ENCODE measurements at regions not wholly inside any gene's neighbourhood (a gene's known extent, or its start where the extent isn't known, plus 50 kb on each side); places are given as distances from the start of the nearest gene placed in this dataset.
"Not testable (repeated sequence)": the region's sequence is repeated elsewhere in the genome, so short reads cannot be mapped to it uniquely, and the experiment has no call there.

DNA sequence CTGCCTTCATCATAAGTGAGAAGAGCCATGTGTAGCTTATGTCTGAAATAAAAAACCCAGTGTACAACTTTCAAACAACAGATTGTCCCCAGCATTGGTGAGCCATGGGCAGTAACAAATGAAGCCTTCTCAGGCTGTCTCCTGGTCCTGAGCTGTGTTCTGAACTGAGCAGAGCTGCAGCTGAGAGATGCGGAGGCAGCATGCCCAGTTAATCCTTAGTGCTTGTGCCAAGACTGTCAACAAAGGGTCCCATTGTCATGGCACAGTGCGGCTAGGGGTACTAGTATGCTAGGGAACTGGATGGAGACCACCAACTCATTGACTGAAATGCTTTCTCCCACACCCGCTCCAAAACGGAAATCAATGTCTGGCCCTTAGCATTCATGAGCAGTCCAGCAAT, 154.3 kb downstream of the RMST start:
- DNase-seq (ENCODE audit: low spot score): no peak

DNA sequence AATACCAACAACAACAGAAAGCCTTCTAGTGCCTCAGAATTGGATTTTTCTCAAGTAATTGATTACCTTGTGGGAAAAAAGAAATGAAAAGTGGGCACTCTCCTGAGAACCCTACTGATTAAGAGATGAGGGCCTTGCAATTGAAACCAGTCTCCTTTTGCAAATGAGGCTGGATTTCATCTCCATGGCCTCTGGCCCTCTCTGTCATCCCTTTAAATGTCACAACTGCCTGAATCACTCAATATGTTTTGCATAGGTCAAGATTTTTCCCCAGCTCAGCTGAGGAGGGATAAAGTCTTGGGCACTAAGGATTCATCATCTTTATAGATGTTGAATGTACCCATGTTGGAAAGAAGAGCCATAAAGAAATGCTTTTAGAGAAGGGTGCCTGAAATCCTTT, 166.4 kb downstream of the RMST start:
- no peak for DNase-seq (ENCODE audit: low spot score)

DNA sequence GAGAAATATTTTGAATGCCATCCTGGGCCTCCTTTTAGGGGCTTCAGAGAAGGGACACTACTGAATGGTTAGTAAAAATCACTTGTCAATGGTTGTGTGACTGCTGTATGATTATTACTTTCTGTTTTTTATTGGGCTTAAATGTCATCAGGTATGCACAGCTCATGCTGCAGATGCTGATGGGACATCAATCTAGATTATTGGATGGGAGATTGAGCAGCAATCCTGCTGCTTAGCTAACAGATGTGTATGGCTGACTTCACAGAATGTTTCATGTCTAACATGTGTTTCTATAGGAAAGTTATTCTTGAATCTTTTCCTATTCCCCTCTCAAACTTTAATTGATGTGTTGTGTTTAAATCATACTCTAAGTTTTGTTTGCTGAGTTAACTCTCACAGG, 166.8 kb downstream of the RMST start:
- no peak for DNase-seq (ENCODE audit: low spot score)

DNA sequence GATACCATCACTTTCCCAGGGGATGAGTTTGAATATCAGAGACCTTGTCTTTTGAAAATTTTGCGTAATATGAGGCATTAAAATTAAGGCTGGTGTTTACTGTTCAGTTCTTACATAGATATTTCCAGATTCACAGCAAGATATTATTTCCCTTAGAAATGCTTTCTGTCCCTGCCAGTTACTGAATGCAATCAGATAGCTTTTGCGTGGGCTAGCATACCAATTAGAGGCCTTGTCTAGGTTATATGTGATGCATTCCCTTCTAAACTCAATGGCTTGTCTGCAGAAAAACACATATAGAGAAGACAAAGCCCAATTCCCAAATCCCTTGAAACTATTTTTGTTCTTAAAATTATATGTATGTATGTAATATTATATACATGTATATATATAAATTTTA, 167.8 kb downstream of the RMST start:
- DNase-seq (ENCODE audit: low spot score): no peak

DNA sequence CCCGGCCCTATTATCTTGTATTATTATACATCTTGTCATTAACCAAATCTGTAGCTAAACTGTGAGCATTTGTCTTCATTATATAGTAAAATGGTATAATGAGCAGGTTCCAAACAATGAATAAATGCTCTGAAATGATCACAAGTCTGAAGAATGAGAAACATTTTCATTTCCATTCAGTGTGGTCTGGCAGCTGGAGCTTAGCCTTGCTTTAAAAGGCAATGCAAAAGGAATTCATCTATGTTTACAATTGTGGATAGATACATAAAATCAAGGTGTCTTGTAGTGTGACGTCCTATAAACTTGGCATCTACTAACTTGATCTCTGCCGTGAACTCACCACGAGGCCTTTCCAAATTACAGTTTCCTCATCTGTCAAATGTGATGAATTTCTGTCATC, 168.3 kb downstream of the RMST start:
- no peak for DNase-seq (ENCODE audit: low spot score)

DNA sequence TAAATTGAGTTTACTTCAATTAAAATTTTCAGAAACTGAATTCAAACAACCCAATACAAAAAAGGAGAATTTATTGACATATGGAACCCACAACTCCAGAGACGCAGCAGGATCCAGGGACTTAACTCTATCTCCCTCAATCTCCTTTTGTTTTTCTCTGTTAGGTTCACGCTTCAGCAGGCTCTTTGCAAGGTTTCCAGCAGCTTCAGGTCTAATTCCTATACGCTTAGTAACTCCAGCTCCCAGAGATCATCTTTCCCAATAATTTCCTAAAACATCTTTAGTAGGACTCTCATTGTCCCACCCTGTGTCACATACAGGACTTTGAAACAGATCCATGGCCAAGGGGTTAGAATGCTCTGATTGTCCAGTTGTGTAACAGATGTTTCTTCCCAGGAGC, 175.2 kb downstream of the RMST start:
- no peak for DNase-seq (ENCODE audit: low spot score)

DNA sequence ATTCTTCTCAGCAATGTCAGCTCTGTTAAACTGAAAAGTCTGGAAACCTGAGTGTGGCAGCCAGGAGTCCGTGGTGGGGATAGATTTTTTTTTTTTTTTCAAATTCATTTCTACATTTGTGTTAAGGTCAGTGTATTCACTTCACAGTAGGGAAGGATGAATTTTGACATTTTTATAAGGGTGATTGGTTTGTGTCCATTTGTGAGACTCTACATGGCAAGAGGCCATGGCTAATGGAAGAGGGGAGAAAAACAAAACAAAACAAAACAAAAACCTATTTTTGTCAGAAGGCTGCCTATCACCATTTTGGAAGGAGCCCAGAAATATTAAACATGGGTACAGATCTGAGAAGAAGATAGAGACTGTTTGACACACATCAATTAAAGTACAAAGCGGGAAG, 176.1 kb downstream of the RMST start:
- no peak for DNase-seq (ENCODE audit: low spot score)

DNA sequence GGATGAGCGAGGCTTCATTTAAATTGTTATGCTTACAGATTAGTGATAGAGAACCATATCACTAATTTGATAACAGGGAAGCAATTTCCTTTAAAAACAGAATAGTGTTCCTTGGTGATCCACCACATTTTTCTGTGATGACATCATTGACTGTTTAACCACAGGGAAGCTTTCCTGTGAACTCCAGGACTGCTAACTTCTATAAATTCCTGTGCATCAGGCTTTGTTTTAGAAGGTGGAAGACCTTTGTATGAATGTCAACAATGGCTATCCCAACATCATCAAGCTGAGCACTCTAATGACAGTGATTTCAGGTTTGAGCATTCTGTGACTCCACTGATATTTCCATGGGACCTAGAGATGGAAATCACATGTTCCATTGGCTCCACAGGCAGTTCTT, 177.1 kb downstream of the RMST start:
- no peak for DNase-seq (ENCODE audit: low spot score)

DNA sequence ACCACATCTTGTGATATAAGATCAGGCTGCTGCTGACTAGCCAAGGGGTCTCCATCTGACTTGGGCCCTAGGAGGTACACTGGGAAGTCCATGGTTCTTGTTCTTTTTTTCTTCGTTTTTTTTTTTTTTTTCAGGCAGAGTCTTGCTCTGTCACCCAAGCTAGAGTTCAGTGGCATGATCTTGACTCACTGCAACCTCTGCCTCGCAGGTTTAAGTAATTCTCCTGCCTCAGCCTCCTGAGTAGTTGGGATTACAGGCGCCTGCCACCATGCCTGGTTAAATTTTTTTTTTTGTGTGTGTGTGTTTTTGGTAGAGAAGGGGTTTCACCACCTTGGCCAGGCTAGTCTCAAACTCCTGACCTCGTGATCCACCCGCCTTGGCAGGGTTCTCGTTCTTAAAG, 178.2 kb downstream of the RMST start:
- DNase-seq (ENCODE audit: low spot score): no peak

DNA sequence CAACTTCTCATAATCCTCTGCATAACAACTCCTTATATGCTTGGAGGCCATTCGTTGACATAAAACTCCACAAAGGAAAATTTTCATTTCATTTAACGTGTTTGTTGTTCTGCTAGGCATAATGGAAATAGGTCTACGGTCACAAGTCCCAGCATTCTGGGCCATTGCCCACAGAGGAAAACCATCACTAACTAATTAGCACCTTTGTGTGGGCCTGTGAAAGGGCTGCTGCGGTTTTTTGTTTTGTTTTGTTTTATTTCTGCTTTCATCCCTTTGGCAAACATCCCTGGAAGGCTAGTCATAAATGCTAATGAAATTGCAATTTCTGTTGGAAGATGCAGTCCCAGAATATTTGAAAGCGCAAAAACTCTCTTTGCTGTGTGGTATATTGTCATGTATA, 180.3 kb downstream of the RMST start:
- no peak for DNase-seq (ENCODE audit: low spot score)

DNA sequence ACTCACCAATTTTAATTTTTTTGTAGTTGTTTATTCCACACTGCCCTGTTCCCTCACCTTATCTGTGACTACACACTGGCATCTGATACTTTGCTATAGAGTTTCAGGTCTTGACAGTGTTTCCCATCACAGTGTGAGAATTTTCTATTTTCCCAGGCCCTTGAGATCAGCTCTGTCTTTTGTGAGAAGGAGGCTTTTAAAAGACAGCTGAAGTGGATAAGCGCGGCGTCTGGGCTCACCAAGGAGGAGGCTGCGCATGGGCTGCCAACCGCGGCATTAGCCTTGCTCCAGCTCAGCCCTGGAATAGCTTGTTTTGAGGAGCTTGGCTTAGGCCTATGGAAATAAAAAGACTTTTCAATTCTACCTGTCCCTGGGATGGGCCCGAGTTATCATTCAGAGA, 181.3 kb downstream of the RMST start:
- no peak for DNase-seq (ENCODE audit: low spot score)

DNA sequence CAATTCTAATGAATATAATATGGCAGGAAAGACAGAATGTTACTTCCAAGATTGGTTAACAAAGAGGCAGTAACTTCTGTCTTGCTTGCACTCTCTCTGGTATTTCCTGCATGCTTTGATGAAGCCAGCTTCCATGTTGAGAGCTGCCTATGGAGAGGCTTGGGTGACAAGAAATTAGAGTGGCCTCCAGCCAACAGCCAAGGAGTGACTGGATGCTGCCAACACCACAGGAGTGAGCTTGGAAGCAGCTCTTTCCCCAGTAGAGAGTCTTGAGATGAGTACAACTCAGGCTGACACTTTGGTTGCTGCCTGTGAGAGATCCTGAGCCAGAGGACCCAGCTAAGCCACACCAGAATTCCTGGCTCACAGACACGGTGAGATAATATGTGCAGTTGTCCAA, 183.1 kb downstream of the RMST start:
- DNase-seq (ENCODE audit: low spot score): no peak

DNA sequence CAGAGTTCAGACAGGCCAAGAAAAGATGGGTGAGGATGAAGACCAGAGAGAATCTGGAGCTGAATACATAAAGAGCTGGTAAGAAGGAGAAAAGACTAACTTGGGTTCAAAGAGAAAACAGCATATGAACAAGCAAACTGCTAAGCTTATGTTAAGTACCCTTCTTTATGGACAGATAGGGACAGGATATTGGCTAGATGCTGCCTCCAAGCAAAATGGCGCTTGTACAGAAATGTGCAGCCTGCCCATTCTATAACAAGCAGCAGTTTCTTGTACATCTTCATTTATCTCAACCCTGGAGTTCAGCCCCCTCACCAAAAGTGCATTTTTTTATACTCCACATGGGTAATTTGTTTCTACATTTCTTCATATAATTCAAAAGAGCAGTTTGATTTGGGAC, 184.5 kb downstream of the RMST start:
- DNase-seq (ENCODE audit: low spot score): no peak

DNA sequence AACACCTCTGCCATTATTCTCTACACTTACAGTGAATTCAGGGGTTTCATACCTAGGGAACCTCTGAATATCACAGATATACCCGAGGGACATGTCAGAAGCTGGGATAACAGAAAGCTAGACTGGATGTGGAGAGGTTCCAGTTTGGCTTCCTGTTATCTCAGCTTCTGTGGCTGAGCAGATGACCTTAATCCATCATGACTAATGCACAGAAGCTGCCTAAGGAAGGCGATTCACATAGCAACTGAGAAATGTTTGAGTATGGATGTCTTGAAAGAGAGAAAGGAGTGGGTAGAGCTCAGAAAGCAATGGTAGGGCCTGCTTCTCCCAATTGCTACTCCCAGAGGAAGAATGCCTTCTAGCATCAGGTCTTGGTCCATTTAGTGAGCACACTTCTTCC, 187.6 kb downstream of the RMST start:
- no peak for DNase-seq (ENCODE audit: low spot score)

DNA sequence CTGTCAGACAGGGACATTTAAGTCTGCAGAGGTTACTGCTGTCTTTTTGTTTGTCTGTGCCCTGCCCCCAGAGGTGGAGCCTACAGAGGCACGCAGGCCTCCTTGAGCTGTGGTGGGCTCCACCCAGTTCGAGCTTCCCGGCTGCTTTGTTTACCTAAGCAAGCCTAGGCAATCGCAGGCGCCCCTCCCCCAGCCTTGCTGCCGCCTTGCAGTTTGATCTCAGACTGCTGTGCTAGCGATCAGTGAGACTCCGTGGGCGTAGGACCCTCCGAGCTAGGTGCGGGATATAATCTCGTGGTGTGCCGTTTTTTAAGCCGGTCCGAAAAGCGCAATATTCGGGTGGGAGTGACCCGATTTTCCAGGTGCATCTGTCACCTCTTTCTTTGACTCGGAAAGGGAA, 193.9 kb downstream of the RMST start:
- DNase-seq (ENCODE audit: low spot score): not testable (repeated sequence)

DNA sequence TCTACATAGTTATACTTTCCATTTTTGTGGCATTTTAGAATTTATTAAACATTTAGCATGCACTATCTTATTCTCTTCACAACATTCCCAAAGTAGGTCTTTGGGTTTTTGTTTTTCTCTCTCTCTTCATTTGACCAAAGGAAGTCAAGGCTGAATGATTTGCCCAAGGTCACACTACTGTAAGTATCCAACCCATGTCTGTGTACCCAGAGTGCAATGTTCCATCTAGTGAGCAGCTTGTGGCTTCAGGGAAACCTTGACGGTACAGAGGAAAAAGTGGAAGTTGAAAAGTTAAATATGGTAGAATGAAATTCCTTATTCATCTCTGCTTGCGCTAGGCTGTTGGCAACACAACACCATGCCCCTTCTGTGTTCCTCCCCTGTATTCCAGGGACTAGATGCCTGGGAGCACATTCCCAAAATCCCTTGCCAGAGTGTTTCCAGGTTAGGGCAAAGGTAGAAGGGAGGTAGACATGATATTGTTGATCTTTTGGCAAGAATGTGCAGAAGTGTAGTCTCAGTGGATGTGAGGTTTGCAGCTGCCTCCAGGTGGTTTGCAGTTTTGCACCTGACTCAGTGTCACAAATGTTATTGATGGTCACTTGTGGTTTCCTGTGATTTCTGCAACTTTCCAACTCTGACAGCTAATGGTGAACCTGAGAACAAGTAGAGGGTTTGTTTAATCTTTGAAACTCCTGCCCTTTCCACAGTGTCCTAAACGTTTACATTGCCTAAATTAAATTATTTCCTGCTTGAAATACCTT, 196.7 kb downstream of the RMST start:
- DNase-seq (ENCODE audit: low spot score): no peak

DNA sequence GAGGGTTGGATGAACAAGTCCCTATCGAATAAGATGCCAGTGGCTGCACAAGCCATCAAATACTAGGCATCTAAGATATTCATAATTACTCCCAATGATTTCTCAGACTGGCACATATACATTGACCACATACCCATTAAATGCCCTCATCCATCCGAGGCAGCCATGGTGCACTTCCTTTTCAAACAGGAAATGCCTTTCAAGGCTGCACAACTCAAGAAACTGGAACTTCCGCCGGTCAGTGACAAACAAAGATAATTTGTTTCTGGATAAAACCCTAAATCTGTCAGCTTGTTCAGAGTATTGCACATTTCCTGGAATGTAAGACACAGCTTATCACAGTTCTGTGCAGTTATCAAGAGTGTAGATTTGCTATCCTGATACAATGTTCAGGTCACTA, 203.7 kb downstream of the RMST start:
- DNase-seq (ENCODE audit: low spot score): no peak

DNA sequence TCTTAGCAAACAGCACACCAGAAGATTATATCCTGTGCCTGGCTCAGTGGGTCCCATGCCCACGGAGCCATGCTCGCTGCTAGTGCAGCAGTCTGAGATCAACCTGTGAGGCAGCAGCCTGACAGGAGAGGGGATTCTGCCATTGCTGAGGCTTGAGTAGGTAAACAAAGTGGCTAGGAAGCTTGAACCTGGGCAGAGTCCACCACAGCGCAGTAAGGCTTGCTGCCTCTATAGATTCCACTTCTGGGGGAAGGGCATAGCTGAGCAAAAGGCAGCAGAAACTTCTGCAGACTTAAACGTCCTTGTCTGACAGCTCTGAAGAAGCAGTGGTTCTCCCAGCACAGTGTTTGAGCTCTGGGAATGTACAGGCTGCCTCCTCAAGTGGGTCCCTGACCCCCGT, 210.3 kb downstream of the RMST start:
- DNase-seq (ENCODE audit: low spot score): no peak

DNA sequence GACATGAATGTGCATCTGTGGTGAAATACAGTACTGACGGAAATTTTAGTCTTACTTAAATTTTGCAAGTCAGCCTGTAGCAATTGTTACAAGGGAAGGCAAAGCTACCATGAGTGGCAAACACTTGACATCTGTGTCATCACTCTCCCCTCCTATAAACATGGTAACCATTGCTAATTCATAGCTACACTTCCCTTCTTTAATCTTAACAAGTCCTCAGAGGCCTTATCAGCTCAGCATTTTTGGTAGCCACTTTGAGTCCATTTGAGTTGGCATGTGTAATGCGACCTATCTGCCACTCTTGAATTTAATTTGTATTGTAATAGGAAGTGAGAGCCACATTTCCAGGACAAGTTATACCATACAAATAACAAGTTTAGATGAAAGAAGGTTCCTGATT, 218.1 kb downstream of the RMST start:
- no peak for DNase-seq (ENCODE audit: low spot score)

DNA sequence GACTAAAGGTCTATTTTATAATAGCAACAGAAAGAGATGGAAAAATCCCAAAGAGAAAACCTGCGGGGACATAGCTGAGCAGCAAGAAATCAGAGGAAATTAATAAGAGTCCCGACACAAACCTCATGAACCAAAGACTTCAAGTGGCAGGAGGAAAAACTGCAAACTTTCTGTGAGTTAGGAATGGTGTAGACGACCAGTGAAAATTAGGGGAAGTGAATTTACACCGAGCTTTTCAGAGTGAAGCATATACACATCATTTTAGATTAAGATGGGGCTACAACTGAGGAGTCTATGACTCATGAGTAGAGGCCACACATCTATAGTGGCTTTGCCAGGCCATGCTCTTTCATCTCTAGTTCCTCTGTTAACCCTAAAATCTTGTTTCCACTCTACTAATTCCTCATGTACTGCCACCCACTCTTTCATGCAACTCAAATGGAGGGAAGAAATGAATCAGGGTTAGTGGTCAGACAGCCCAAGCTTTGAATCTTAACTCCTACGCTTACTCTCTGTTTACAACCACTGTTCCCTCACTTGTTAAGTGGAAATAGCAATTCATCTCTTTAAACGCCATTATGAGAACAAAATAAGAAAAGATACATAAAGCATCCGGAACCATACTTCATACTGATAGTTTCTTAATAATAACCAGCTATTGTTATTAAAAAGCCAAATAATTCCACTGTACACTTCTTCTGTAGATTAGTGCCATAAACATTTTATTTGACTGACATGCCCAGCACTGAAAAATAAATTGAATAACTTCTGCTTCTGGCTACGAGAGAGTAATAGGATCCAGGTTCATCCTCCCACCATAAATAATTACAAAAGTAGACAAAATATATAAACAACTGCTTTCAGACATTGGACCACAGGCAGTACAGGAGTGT, 219.3 kb downstream of the RMST start:
- DNase-seq (ENCODE audit: low spot score): peak; percentile 32

DNA sequence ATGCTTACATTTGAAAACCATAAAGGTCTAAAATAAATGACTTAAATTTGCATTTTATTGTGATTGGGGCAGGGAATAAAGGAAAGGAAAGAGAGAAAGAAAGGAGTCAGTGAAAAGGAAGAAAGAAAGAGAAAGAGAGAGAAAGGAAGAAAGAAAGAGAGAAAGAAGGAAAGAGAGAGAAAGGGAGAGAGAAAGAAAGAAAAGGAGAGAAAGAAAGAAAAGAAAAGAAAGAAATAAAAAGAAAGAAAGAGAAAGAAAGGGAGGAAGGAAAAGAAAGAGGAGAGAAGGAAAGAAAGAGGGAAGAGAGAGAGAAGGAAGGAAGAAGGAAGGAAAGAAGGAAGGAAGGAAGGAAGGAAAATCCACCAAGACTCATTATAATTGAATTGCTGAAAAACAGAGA, 222.8 kb downstream of the RMST start:
- DNase-seq (ENCODE audit: low spot score): no peak

DNA sequence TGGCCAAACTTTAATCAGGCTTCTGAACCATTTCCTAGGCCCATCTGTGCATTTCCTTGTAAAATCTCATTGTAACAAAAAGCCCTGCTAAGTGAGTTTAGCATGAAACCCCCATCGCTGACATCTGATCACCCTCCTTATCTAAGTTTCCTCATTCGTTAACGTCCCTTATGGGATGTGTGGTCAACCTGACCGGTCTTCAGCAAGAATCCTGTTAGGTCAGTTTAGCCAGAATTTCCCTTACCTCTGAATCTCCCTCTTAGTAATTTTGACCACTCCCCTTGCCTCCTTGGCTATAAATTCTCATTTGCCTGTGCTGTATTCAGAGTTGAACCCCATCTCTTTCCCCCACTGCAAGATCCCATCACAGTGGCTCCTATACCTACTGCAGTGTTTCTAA, 239.3 kb downstream of the RMST start:
- DNase-seq (ENCODE audit: low spot score): no peak

DNA sequence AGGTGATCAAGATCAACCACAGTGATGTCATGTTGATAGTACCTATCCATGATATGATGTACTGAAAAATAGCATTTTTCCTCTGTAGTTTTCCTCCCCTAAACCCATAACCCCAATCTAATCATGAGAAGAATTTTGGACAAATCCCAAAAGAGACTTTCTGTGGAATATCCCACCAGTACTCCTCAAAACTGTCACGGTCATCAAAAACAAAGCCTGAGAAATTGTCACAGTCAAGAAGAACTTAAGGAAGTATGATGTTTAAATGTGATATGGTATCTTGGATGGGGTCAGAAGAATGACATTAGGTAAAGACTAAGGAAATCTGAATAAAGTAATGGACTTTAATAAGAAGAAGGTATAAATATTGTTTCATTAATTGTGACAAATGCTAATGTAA, 248.8 kb downstream of the RMST start:
- DNase-seq (ENCODE audit: low spot score): no peak

DNA sequence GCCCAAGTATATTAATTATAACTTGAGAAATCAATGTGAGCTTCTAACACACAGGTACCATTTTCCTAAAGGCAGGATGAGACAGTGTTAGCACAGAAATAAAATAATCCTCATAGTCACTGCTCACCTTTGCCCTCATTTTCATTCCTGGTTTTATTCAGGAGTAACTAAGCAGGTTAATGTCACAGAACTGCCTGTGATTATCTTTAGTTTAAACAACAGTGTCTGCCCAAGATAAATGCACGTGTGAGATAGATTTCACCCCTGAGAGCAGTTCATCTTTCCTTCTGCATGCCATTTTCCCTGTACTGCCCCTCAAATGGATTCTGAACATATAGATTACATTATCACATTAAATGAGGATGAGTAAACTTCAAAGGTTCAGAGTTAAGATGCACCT, 250.7 kb downstream of the RMST start:
- DNase-seq (ENCODE audit: low spot score): no peak

Measured in activated CD4-positive, alpha-beta T cell treated with anti-CD3 and anti-CD28 coated beads, Interleukin-2, Interleukin-4, amounts not matched to agents 100 ng/mL and 50 ng/mL, durations not matched to agents 16 hours and 8 hours (primary cell).